ENCODE measurements at regions not wholly inside any gene's neighbourhood (a gene's known extent, or its start where the extent isn't known, plus 50 kb on each side); places are given as distances from the start of the nearest gene placed in this dataset.

DNA sequence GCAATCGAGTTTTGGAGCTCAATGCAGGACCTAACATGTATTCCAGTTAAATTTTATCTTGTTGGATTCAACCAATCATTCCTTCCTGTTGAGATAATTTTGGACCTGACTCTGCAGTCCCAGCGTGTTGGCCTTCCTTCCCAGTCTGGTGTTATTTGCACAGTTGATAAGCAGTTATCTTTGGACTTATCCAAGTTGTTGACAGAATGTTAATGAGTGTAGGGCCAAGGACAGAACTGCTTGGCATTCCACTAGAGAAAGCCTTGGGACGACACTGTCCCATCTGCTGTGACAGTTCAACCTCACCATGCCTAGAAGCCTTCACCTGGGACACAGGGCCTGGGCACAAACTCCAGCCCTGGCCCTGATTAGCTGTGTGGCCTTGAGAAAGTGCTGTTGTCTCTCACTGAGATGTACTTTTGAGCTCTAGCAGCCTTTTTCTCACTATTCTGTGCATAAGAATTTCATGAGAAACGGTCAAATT, 104.1 kb upstream of the SLC25A33 start:
- TF ChIP-seq, protein P1, sequence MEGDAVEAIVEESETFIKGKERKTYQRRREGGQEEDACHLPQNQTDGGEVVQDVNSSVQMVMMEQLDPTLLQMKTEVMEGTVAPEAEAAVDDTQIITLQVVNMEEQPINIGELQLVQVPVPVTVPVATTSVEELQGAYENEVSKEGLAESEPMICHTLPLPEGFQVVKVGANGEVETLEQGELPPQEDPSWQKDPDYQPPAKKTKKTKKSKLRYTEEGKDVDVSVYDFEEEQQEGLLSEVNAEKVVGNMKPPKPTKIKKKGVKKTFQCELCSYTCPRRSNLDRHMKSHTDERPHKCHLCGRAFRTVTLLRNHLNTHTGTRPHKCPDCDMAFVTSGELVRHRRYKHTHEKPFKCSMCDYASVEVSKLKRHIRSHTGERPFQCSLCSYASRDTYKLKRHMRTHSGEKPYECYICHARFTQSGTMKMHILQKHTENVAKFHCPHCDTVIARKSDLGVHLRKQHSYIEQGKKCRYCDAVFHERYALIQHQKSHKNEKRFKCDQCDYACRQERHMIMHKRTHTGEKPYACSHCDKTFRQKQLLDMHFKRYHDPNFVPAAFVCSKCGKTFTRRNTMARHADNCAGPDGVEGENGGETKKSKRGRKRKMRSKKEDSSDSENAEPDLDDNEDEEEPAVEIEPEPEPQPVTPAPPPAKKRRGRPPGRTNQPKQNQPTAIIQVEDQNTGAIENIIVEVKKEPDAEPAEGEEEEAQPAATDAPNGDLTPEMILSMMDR (IDR thresholded peaks at IDR 0.05; ENCODE audit: insufficient read depth, low read depth, low read length, missing control alignments): no peak
- no peak overlapping the region for H3K4me3 ChIP-seq (ENCODE audit: low read depth, low read length)
- DNase-seq (ENCODE audit: low read depth): no peak

DNA sequence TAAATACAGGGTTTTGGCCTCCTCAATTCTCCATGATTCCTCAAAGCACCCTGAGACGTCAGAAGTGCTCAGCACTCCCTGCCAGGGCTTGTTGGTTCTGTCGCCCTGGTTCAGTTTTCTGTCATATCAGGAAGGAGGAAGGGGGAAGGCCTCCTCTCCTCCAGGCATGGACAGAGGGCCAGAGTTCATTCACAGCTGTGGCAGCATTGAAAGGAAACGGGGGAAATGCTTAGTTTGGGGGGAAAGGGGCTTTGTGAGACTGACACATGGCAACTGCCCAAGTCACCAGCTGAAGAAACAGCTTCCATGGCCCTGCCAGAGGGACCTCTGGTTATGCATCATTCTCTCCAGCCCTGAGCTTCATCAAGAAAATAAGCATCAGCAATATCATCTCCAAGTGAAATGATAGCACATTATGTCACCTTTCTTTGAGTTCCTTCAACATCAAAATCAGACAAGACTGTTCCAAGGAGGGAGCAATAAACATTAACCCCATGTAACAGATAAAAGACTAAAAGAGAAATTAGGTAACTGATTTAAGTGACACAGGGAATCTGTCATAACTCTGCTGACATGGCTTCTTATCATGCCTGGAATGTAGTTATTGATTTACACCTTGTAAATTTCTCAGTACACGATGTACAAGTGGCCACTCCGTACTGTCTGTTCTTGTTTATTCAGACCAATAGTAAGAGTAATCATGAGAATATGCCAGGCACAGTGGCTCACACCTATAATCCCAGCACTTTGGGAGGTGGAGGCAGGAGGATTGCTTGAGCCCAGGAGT, 103.2 kb upstream of the SLC25A33 start:
- TF ChIP-seq, protein P1 (IDR thresholded peaks at IDR 0.05; ENCODE audit: insufficient read depth, low read depth, low read length, missing control alignments): no peak
- H3K4me3 ChIP-seq (ENCODE audit: low read depth, low read length): no peak overlapping the region
- no peak for DNase-seq (ENCODE audit: low read depth)

DNA sequence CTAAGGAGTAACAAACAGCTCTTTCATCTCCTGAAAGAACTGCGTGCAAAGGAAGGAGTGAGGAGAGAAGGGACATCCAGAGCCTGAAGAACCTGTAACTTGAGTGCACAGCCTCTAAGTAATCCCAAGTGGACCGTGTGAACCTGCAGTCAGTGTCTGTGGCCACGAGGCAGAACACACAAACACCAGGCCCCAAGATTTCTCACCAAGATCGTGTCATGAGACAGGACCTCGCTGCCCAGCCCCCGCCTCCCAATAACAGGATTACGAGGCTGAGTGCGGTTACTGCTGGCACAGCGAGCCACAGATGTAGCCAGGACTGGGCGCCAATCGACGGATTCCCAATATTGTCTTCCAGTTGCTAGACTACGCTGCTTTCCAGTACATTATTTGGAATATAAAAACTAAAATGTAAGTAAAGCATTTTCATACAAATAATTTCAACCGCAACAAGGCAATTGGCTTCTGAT, 101.3 kb upstream of the SLC25A33 start:
- no peak overlapping the region for H3K4me3 ChIP-seq (ENCODE audit: low read depth, low read length)
- no peak for DNase-seq (ENCODE audit: low read depth)
- TF ChIP-seq, protein P1 (IDR thresholded peaks at IDR 0.05; ENCODE audit: insufficient read depth, low read depth, low read length, missing control alignments): no peak

DNA sequence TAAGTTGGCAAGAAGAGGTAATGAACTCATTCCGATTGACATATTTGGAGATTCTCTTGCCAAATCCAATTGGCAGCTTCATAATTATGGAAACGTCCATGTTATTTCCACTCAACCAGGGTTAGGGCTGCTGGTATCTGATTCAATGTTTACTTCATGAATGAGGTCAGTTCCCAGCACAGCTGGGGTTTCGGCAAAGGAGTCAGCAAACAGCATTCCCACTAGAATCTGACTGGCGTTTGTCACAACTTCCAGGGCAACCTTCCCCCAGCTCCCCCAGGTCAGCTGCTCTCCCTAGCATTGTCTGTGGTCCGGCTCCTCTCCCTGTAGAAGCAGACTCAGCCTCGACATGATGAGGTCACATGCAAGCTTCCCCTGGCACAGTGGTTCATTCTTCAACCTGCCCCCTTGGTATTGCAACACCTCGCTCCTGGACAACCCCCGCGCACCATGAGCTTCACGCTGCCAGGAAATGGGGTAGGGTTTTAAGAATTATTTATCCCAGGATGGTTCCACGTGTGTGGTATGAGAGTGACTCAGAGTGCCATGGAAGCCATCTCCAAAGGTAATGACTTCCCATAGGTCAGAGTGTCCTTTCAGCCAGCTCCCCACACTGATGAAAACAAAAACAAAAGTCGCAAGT, 100.7 kb upstream of the SLC25A33 start:
- no peak for DNase-seq (ENCODE audit: low read depth)
- no peak overlapping the region for H3K4me3 ChIP-seq (ENCODE audit: low read depth, low read length)
- TF ChIP-seq, protein P1 (IDR thresholded peaks at IDR 0.05; ENCODE audit: insufficient read depth, low read depth, low read length, missing control alignments): no peak

DNA sequence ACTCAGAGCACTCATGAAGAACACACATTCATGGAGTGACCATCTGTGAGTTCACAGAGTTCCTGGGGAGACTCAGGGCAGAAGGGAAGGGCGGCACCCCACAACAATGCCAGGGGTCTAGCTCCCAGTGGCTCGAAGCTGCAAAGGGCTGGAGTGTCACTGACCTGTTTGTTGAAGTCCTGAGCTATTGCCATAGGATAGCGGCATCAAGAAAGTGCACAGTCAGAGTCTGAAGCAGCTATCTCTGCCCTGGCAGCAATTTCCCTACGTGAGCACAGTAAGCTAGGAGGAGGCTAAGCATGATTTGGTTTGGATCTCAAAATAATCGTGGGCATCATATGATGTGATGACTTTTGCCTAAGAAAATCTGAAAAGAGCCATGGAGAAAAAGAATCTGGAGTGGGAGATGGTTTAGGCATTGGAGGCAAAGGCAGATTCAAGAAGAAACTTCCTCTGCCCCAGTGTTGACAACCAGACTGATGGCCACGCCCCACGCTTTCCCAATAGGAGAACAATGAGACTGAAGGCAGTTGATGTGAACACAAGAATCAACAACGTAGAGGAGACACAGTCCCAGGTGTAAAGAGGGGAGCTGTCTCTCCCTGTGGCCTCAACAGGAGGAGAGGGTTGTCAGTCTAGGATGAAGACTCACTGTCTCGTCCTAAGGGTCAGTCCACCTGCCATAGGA, 100.0 kb upstream of the SLC25A33 start:
- DNase-seq (ENCODE audit: low read depth): no peak
- TF ChIP-seq, protein P1 (IDR thresholded peaks at IDR 0.05; ENCODE audit: insufficient read depth, low read depth, low read length, missing control alignments): no peak
- H3K4me3 ChIP-seq (ENCODE audit: low read depth, low read length): no peak overlapping the region

DNA sequence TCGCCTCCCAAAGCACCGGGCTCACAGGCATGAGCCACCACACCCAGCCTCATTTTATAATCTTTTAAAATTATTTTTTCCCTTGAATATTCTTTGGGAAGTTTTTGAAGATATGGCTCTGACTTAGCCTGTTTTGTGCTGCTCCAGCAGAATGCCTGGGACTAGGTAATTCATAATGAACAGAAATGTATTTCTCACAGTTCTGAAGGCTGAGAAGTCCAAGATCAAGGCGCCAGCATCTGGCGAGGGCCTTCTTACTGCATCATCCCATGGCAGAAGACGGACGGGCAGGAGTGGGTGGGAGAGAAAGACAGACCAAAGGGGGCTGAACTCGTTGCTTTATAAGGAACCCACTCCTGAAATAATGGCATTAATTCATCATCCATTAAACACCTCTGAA, 99.0 kb upstream of the SLC25A33 start:
- no peak for DNase-seq (ENCODE audit: low read depth)
- TF ChIP-seq, protein P1 (IDR thresholded peaks at IDR 0.05; ENCODE audit: insufficient read depth, low read depth, low read length, missing control alignments): no peak

More for the DNA sequence above, 99.0 kb upstream of the SLC25A33 start:
- H3K4me3 ChIP-seq (ENCODE audit: low read depth, low read length): no peak overlapping the region
